ENCODE measurements at regions not wholly inside any gene's neighbourhood (a gene's known extent, or its start where the extent isn't known, plus 50 kb on each side); places are given as distances from the start of the nearest gene placed in this dataset.

DNA sequence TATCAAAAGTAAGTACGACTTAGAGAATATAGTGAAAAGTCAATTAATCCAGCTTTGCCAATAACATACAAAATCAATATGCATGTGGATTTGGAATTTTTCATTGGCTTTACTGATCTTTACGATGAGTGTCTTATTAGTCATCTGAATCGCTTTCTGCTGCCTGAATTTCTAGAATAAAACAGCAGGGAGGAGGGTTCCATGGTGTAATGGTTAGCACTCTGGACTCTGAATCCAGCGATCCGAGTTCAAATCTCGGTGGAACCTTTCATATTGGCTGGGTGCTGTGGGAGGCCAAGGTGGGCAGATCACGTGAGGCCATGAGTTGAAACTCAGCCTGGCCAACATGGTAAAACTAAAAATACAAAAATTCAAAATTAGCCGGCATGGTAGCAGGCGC is 448.8 kb downstream of the RNF144B start:
- no peaks in the 10 kb centered on the region for H3K36me3 ChIP-seq (ENCODE audit: low read depth, low read length)
- H3K4me3 ChIP-seq (ENCODE audit: low read length), result no peak overlapping the region
- H3K9me2 ChIP-seq (replicated peaks; ENCODE audit: low read length), result no peaks in the 10 kb centered on the region
- DNase-seq (peak; percentile 32), ATAC-seq (no peak)
- no peak overlapping the region for H2AFZ ChIP-seq (ENCODE audit: low read length)
- BruUV-seq (replicated peaks), result no TSS peak
- no peaks in the 10 kb centered on the region for H3K4me1 ChIP-seq (ENCODE audit: insufficient read depth, low read length)
- H3K9ac ChIP-seq (ENCODE audit: low read length), result no peak overlapping the region
- POLR2A ChIA-PET (ENCODE audit: unreplicated experiment), result no interaction called here
- no peaks in the 10 kb centered on the region for H3K79me2 ChIP-seq (ENCODE audit: low read length)
- intact Hi-C loops (cut with micrococcal nuclease), result no loop called here
- no peak overlapping the region for H3K27ac ChIP-seq (ENCODE audit: low read length)
- H3K4me2 ChIP-seq (ENCODE audit: low read length), result no peak overlapping the region
- peaks cover 21% of the 10 kb centered on the region for H3K27me3 ChIP-seq (ENCODE audit: low read length)
- CTCF ChIA-PET, result no interaction called here
- H3F3A ChIP-seq (ENCODE audit: low read length, unreplicated experiment), result no peaks in the 10 kb centered on the region
- no peaks in the 10 kb centered on the region for H4K20me1 ChIP-seq (ENCODE audit: low read length)
- no peak for TF ChIP-seq EZH2phosphoT487 (IDR thresholded peaks at IDR 0.05; ENCODE audit: borderline replicate concordance, low read length)
- TF ChIP-seq, protein P1, sequence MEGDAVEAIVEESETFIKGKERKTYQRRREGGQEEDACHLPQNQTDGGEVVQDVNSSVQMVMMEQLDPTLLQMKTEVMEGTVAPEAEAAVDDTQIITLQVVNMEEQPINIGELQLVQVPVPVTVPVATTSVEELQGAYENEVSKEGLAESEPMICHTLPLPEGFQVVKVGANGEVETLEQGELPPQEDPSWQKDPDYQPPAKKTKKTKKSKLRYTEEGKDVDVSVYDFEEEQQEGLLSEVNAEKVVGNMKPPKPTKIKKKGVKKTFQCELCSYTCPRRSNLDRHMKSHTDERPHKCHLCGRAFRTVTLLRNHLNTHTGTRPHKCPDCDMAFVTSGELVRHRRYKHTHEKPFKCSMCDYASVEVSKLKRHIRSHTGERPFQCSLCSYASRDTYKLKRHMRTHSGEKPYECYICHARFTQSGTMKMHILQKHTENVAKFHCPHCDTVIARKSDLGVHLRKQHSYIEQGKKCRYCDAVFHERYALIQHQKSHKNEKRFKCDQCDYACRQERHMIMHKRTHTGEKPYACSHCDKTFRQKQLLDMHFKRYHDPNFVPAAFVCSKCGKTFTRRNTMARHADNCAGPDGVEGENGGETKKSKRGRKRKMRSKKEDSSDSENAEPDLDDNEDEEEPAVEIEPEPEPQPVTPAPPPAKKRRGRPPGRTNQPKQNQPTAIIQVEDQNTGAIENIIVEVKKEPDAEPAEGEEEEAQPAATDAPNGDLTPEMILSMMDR (conservative IDR thresholded peaks at IDR 0.05; ENCODE audit: low read depth, low read length), result no peak
- no peak for TF ChIP-seq EZH2 (IDR thresholded peaks at IDR 0.05; ENCODE audit: low read length, unreplicated experiment)
- no peaks in the 10 kb centered on the region for H3K9me3 ChIP-seq (ENCODE audit: low read length)

DNA sequence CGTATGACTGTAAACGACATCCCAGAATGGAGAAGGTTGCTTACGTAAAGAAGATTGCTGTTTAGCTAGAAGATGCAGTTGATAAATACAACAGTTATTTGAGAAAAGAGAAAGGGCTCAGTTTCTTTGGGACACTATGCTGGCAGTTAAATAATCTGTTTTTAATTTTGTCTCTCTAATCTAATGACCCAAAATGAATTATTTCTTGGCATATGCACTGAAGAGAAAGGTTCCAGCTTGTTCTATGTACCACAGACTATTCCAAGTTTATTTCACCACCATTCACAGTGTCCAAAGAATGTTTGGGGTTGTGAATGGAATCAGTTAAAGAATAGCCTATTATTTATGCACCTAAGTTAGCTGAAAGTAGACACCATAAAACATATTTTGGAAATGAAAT is 449.9 kb downstream of the RNF144B start:
- H3K9me2 ChIP-seq (replicated peaks; ENCODE audit: low read length), result no peaks in the 10 kb centered on the region
- H2AFZ ChIP-seq (ENCODE audit: low read length), result no peak overlapping the region
- ChIA-PET POLR2A (ENCODE audit: unreplicated experiment) (no interaction called here), CTCF (no interaction called here)
- no peak overlapping the region for H3K27ac ChIP-seq (ENCODE audit: low read length)
- no peaks in the 10 kb centered on the region for H3K9me3 ChIP-seq (ENCODE audit: low read length)
- ATAC-seq (no peak), DNase-seq (no peak)
- BruUV-seq (replicated peaks), result no TSS peak
- H3K27me3 ChIP-seq (ENCODE audit: low read length), result peaks cover 29% of the 10 kb centered on the region
- H4K20me1 ChIP-seq (ENCODE audit: low read length), result no peaks in the 10 kb centered on the region
- H3K9ac ChIP-seq (ENCODE audit: low read length), result no peak overlapping the region
- H3K4me1 ChIP-seq (ENCODE audit: insufficient read depth, low read length), result no peaks in the 10 kb centered on the region
- H3K4me2 ChIP-seq (ENCODE audit: low read length), result no peak overlapping the region
- no peak for TF ChIP-seq EZH2phosphoT487 (IDR thresholded peaks at IDR 0.05; ENCODE audit: borderline replicate concordance, low read length)
- TF ChIP-seq, protein P1 (conservative IDR thresholded peaks at IDR 0.05; ENCODE audit: low read depth, low read length), result no peak
- no peak for TF ChIP-seq EZH2 (IDR thresholded peaks at IDR 0.05; ENCODE audit: low read length, unreplicated experiment)
- H3K4me3 ChIP-seq (ENCODE audit: low read length), result no peak overlapping the region
- H3F3A ChIP-seq (ENCODE audit: low read length, unreplicated experiment), result no peaks in the 10 kb centered on the region
- no peaks in the 10 kb centered on the region for H3K36me3 ChIP-seq (ENCODE audit: low read depth, low read length)
- H3K79me2 ChIP-seq (ENCODE audit: low read length), result no peaks in the 10 kb centered on the region
- intact Hi-C loops (cut with micrococcal nuclease), result no loop called here

DNA sequence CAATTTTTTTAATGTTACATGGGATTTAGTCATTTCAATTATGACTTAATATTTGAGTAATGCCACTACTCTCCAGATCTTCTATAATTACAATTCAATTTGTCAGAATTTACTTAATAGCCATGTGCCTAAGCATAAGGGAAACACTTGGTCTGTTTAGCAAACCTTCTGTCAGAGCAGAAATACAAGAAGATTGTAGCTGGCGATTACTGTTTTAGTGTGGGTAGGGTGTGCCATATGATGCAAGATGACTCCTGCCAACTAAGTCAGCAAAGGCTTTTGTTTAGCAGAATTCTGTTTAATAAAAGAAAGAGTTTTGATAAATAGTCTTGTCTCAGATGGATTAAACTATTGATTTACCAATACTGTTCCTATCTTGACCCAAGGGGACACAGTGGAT is 455.4 kb downstream of the RNF144B start:
- no peak for DNase-seq
- Histone ChIP-seq H4K20me1 (ENCODE audit: low read length) (no peaks in the 10 kb centered on the region), H3K9me2 (replicated peaks; ENCODE audit: low read length) (no peaks in the 10 kb centered on the region), H3K27ac (ENCODE audit: low read length) (no peak overlapping the region), H3K4me1 (ENCODE audit: insufficient read depth, low read length) (no peaks in the 10 kb centered on the region), H3K79me2 (ENCODE audit: low read length) (no peaks in the 10 kb centered on the region), H3K9me3 (ENCODE audit: low read length) (no peaks in the 10 kb centered on the region), H2AFZ (ENCODE audit: low read length) (no peak overlapping the region), H3K27me3 (ENCODE audit: low read length) (peaks cover 58% of the 10 kb centered on the region), H3F3A (ENCODE audit: low read length, unreplicated experiment) (no peaks in the 10 kb centered on the region), H3K36me3 (ENCODE audit: low read depth, low read length) (no peaks in the 10 kb centered on the region), H3K9ac (ENCODE audit: low read length) (no peak overlapping the region), H3K4me3 (ENCODE audit: low read length) (no peak overlapping the region), H3K4me2 (ENCODE audit: low read length) (no peak overlapping the region)
- TF ChIP-seq, protein P1 (conservative IDR thresholded peaks at IDR 0.05; ENCODE audit: low read depth, low read length), result no peak
- TF ChIP-seq EZH2phosphoT487 (IDR thresholded peaks at IDR 0.05; ENCODE audit: borderline replicate concordance, low read length) (no peak), EZH2 (IDR thresholded peaks at IDR 0.05; ENCODE audit: low read length, unreplicated experiment) (no peak)
- BruUV-seq (replicated peaks), result no TSS peak
- intact Hi-C loops (cut with micrococcal nuclease), result no loop called here
- POLR2A ChIA-PET (ENCODE audit: unreplicated experiment), result no interaction called here
- ATAC-seq, result no peak
- CTCF ChIA-PET, result no interaction called here

All from PC-3 (cell line).